GM13977 (cell line): ENCODE measurements at regions not wholly inside any gene's neighbourhood (a gene's known extent, or its start where the extent isn't known, plus 50 kb on each side); places are given as distances from the start of the nearest gene placed in this dataset.
"Not testable (repeated sequence)": the region's sequence is repeated elsewhere in the genome, so short reads cannot be mapped to it uniquely, and the experiment has no call there.

Experiments used
- DNase-seq: peaks from one replicate; pipeline ENCODE4 v3.0.0; 2012; ENCODE audit warnings: low spot score
- in situ Hi-C: fragments of 300-500 bp; cut with MboI; formaldehyde crosslinking; loops from one replicate; pipeline ENCODE4 v1.12.0; 2022; ENCODE audit warnings: low sequenced_read_pairs, low pct_unique_long_range_greater_than_20kb, mixed read lengths, inconsistent platforms; ENCODE audit not compliant: unreplicated experiment
- TF ChIP-seq, protein P1 (sequence below): IDR thresholded peaks from 2 replicates; pipeline ENCODE4 v1.5.1; 2012; ENCODE audit warnings: mild to moderate bottlenecking, control low read depth; ENCODE audit not compliant: insufficient read depth; ENCODE audit errors: extremely low read depth, missing control alignments

DNA sequence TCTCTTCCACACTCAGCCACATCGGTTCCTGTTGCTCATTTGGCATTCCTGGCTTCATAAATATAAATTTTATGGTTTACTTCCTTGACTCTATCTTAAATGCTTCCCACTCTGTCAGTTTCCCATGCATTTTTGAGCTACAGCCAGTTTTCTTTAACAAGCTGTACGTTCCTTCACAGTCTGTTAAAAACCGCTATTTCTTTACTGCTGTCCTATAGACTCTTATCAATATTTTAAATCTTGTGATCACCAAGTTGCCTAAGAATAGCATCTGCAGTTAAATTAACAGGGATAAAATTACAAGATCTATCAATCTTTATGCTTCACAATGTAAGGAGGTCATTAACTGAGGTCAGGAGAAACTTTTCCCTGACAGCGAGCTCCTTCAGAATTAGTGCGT is 103.1 kb upstream of the RHOBTB1 start:
- TF ChIP-seq, protein P1, sequence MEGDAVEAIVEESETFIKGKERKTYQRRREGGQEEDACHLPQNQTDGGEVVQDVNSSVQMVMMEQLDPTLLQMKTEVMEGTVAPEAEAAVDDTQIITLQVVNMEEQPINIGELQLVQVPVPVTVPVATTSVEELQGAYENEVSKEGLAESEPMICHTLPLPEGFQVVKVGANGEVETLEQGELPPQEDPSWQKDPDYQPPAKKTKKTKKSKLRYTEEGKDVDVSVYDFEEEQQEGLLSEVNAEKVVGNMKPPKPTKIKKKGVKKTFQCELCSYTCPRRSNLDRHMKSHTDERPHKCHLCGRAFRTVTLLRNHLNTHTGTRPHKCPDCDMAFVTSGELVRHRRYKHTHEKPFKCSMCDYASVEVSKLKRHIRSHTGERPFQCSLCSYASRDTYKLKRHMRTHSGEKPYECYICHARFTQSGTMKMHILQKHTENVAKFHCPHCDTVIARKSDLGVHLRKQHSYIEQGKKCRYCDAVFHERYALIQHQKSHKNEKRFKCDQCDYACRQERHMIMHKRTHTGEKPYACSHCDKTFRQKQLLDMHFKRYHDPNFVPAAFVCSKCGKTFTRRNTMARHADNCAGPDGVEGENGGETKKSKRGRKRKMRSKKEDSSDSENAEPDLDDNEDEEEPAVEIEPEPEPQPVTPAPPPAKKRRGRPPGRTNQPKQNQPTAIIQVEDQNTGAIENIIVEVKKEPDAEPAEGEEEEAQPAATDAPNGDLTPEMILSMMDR = no peak
- in situ Hi-C loops = no loop called here
- DNase-seq = no peak

- DNase-seq, in situ Hi-C loops: not testable (repeated sequence)
These were observed 101.5 kb upstream of the RHOBTB1 start for GRCh38 chr10:61045480-61045879.

DNA sequence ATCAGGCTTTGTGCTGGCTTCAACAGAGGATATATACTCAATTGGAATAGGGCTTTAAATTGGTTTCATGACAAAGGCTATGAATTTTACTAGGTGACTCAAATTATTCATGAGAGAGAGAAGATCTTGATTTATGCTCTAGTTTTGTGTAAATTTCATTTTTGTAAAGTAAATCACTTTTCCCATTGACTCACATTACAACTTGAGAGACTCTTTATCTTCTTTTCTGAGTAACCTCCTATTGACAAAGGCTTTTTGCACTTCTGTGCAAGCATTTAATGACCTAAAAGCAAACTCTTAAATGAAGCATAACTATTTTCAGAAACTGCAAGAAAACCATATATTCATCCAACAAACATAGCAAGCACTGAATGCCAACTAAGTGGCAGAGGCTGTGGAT is 98.5 kb upstream of the RHOBTB1 start:
- no peak for DNase-seq
- in situ Hi-C loops = no loop called here
- TF ChIP-seq, protein P1 = no peak

- DNase-seq = no peak
- in situ Hi-C loops = no loop called here
- TF ChIP-seq, protein P1 = no peak
These were observed 96.5 kb upstream of the RHOBTB1 start for GRCh38 chr10:61040399-61041016.

DNA sequence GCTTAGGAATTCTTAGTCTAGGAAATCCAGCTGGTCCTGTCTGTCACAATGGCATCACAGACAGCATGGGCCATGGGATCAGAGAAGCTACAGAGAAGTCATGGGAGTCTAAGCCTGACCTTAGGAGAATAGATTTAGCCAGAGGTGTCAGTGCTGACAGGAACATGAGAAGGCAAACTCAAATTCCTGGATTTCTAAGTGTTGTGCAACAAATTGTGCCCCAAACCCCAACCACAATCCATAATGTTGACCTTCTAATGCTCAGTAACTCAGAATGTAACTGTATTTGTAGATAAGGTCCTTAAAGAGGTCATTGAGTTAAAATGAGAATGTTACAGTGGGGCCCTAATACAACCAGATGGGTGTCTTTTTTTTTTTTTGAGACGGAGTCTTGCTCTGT is 95.9 kb upstream of the RHOBTB1 start:
- no peak for DNase-seq
- in situ Hi-C loops = no loop called here
- TF ChIP-seq, protein P1 = no peak

GRCh38 chr10:61037261-61037830 is 93.4 kb upstream of the RHOBTB1 start:
- in situ Hi-C loops, DNase-seq: not testable (repeated sequence)

- in situ Hi-C loops = not testable (repeated sequence)
These were observed 92.2 kb upstream of the RHOBTB1 start for GRCh38 chr10:61036148-61036547.

GRCh38 chr10:61031341-61031740 is 87.4 kb upstream of the RHOBTB1 start:
- in situ Hi-C loops = no loop called here
- TF ChIP-seq, protein P1 = no peak
- DNase-seq = no peak

More at GRCh38 chr10:61036148-61036547, 92.2 kb upstream of the RHOBTB1 start:
- DNase-seq = not testable (repeated sequence)
